Brain microvascular endothelial cell (primary cell): ENCODE measurements at regions not wholly inside any gene's neighbourhood (a gene's known extent, or its start where the extent isn't known, plus 50 kb on each side); places are given as distances from the start of the nearest gene placed in this dataset.
A peak's percentile ranks its signal among the peaks of the same experiment; 100 is the strongest.

Experiments used
- DNase-seq: peaks from one replicate; pipeline ENCODE4 v3.0.0-alpha.2; 2020
- H3K27ac ChIP-seq: fragments of 250-450 bp; sonication (Bioruptor Pico); 2 replicates; pipeline ENCODE4 v1.5.1; 2020; ENCODE audit warnings: mild to moderate bottlenecking, moderate library complexity
- H3K27me3 ChIP-seq: fragments of 250-450 bp; sonication (Bioruptor Pico); replicated peaks from 2 replicates; pipeline ENCODE4 v1.5.1; 2020; ENCODE audit warnings: mild to moderate bottlenecking
- H3K36me3 ChIP-seq: fragments of 250-450 bp; sonication (Bioruptor Pico); replicated peaks from 2 replicates; pipeline ENCODE4 v1.5.1; 2020; ENCODE audit warnings: mild to moderate bottlenecking
- H3K4me3 ChIP-seq: 2 replicates; pipeline ENCODE4 v1.5.1; 2011; ENCODE audit warnings: low read depth, mild to moderate bottlenecking, control low read depth, low read length, moderate library complexity
- in situ Hi-C: cut with HindIII; loops from 2 replicates; pipeline ENCODE4 v1.10.0; 2017; ENCODE audit warnings: low sequenced_read_pairs, low pct_ligation_motif_present
- TF ChIP-seq, protein P1 (sequence below): IDR thresholded peaks from 2 replicates; pipeline ENCODE4 v1.5.1; 2011; ENCODE audit warnings: low read depth, mild to moderate bottlenecking, moderate library complexity, low read length, control low read depth, inconsistent platforms; ENCODE audit errors: missing control alignments

DNA sequence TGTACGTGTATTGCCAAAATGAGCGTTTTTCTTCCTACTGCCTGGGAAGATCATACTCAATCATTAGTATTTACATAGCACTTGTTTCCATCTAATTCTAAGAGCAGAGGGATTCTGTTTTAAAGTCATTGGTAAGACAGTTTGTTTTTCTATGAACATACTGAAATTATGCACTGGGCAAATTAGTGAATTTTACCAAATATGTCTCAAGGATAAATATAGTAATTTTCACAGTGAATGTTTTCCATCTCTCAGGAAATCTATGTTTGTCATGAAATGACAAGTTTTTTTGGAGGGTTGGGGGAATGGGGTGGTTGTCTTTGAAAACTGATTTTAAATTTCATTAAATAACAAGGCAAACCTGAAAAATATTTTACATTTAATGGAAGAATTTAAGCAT, 441.3 kb upstream of the ARRDC3 start:
- no peak for DNase-seq
- in situ Hi-C loops: no loop called here
- H3K27me3 ChIP-seq: no peaks in the 10 kb centered on the region
- H3K27ac ChIP-seq: no peak overlapping the region
- TF ChIP-seq, protein P1, sequence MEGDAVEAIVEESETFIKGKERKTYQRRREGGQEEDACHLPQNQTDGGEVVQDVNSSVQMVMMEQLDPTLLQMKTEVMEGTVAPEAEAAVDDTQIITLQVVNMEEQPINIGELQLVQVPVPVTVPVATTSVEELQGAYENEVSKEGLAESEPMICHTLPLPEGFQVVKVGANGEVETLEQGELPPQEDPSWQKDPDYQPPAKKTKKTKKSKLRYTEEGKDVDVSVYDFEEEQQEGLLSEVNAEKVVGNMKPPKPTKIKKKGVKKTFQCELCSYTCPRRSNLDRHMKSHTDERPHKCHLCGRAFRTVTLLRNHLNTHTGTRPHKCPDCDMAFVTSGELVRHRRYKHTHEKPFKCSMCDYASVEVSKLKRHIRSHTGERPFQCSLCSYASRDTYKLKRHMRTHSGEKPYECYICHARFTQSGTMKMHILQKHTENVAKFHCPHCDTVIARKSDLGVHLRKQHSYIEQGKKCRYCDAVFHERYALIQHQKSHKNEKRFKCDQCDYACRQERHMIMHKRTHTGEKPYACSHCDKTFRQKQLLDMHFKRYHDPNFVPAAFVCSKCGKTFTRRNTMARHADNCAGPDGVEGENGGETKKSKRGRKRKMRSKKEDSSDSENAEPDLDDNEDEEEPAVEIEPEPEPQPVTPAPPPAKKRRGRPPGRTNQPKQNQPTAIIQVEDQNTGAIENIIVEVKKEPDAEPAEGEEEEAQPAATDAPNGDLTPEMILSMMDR: no peak
- no peak overlapping the region for H3K4me3 ChIP-seq
- H3K36me3 ChIP-seq: no peaks in the 10 kb centered on the region

DNA sequence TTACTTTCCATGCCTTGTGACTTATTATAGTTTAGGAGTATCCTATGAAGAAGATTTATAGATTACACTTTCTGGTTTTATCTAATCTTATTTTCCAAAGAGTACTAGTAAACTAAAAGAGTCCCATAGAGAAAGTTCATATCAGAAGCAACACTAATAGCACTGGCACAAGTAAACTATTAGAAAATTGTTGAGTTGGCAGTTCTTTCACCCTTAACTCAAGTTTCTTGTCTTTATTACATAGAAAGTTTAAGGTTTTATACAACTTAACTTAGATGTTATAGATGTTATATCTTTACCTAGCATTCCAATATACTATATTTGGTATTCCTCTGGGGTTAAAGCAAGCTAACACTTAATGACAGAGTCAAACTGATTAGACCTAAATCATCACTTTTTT, 437.8 kb upstream of the ARRDC3 start:
- in situ Hi-C loops: no loop called here
- DNase-seq: no peak
- Histone ChIP-seq H3K36me3 (no peaks in the 10 kb centered on the region), H3K4me3 (no peak overlapping the region), H3K27ac (no peak overlapping the region), H3K27me3 (no peaks in the 10 kb centered on the region)
- TF ChIP-seq, protein P1: no peak

DNA sequence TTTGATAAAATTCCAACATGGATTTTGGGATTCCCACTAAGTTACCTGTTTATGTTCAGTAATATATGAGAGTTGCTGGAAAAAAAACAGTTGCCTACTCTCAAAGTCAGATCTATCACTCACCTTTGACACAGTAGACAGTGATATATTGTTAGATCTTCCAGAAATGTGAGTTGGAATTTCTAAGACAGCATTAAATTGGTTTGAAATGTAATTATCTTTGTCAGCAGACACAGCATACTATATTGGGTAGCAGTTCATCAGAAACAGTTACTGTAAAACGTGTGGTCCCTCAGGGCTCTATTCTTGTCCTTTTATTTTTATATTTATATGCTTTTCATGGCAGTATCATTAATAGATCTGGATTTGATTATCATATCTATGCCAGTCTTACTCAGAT, 433.6 kb upstream of the ARRDC3 start:
- no peak for DNase-seq
- in situ Hi-C loops: no loop called here
- Histone ChIP-seq H3K27ac (no peak overlapping the region), H3K36me3 (no peaks in the 10 kb centered on the region), H3K4me3 (no peak overlapping the region), H3K27me3 (no peaks in the 10 kb centered on the region)
- TF ChIP-seq, protein P1: no peak

DNA sequence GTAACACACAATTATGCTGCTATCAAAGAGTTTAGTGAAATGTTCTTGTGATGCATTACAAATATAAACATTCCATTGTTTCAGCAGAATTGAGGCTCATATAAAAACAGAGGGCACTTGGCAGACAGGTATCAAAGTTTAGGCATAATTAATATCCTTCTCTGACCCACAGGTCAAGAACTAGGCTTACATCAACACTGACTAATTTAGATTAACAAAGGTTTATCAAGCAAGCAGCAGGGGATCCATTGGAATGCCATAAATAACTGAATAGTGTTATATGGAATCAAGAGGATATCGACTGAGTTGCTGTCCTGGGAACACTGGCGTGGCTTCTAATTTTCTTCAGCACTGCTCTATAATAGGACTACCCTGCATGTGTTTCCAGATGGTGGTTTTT, 414.5 kb upstream of the ARRDC3 start:
- H3K27ac ChIP-seq: no peak overlapping the region
- H3K36me3 ChIP-seq: no peaks in the 10 kb centered on the region
- TF ChIP-seq, protein P1: no peak
- no peak for DNase-seq
- no peaks in the 10 kb centered on the region for H3K27me3 ChIP-seq
- in situ Hi-C loops: no loop called here
- no peak overlapping the region for H3K4me3 ChIP-seq

DNA sequence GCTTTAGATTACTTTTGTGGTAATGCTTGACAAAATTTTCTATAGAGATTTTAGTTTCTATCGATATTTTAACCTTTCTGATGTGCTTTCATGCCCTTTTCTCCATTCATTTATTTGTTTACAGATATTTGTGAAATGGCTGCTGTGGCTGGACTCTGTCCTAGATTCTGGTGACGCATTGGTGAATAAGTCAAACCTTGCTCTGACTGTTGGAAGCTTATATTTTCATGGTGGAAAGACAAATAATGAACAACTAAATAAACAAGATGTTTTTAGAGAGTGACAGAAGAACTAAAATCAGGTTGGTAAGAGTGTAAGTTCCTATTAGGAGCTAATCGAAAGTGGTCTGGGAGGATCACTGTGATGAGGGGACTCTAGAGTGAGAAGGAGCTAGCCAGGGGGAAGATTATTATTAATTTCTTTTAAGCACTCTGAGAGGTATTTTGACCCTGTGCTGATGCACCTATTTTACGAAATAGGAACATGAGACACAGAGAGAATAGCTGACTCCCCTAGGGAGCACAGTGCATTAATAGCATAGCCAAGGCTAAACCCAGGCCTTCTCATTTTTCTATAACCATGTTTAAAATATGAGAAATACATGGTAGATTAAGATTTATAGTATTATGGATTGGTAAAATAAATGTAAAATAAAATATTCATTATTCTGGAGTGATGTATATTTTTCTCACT, 411.9 kb upstream of the ARRDC3 start:
- TF ChIP-seq, protein P1: no peak
- Histone ChIP-seq H3K27me3 (no peaks in the 10 kb centered on the region), H3K4me3 (no peak overlapping the region), H3K27ac (no peak overlapping the region), H3K36me3 (no peaks in the 10 kb centered on the region)
- in situ Hi-C loops: no loop called here
- peak; percentile 8 for DNase-seq

DNA sequence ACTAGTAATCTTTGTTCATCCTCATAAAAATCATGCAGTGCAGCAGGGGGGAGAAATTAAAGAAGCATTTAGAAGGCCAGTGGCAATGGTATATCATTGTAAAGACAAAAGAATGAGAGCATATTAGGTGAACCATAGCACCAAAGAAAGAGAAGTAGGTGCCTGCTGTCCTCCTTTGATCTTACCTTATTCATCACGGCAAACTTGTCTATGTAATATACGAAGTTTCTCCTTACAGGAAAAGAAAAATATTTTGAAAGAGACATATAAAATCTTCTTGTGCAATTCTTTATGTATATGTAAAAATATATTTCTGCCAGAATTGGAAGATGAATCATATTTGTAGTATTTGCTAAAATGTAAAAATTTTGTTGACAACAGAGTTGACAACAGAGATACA, 411.3 kb upstream of the ARRDC3 start:
- H3K27me3 ChIP-seq: no peaks in the 10 kb centered on the region
- no peak overlapping the region for H3K4me3 ChIP-seq
- in situ Hi-C loops: no loop called here
- TF ChIP-seq, protein P1: no peak
- no peaks in the 10 kb centered on the region for H3K36me3 ChIP-seq
- DNase-seq: no peak
- H3K27ac ChIP-seq: no peak overlapping the region
